ENCODE measurements at regions not wholly inside any gene's neighbourhood (a gene's known extent, or its start where the extent isn't known, plus 50 kb on each side); places are given as distances from the start of the nearest gene placed in this dataset.

DNA sequence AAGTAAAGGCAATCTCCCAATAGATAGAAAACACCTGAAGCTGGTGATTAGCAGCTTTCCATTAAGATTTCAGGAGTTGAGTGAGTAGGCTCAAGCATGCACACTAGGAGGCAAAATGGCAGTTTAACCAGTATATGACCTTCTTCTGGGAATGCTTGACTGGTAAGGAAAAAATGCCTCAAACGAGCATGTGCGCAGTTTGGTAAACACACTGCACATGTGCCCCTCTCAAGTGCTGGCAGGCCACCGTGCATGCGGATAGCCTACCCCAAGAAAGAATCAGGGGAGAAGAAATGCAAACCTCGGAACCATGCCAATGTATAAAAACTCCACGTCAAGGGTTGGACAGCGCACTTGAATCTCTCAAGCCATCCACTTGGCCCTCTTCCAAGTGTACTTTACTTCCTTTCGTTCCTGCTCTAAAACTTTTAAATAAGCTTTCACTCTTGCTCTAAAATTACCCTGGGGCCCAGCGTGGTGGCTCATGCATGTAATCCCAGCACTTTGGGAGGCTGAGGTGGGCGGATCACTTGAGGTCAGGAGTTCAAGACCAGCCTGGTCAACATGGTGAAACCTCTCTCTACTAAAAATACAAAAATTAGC is 98.8 kb upstream of the CDK1 start:
- H3K79me2 ChIP-seq (ENCODE audit: low read length), result no peaks in the 10 kb centered on the region
- intact Hi-C loops (cut with micrococcal nuclease), result no loop called here
- no peaks in the 10 kb centered on the region for H3F3A ChIP-seq (ENCODE audit: low read length, unreplicated experiment)
- no peak overlapping the region for H3K27ac ChIP-seq (ENCODE audit: low read length)
- no TSS peak for BruUV-seq (replicated peaks)
- ATAC-seq (no peak), DNase-seq (no peak)
- H3K9me3 ChIP-seq (ENCODE audit: low read length), result no peaks in the 10 kb centered on the region
- H3K4me1 ChIP-seq (ENCODE audit: insufficient read depth, low read length), result no peaks in the 10 kb centered on the region; the same call in 1 of the 2 replicates
- H3K36me3 ChIP-seq (ENCODE audit: low read depth, low read length), result no peaks in the 10 kb centered on the region
- no peak overlapping the region for H2AFZ ChIP-seq (ENCODE audit: low read length)
- no peak overlapping the region for H3K9ac ChIP-seq (ENCODE audit: low read length)
- no peak overlapping the region for H3K4me3 ChIP-seq (ENCODE audit: low read length)
- H4K20me1 ChIP-seq (ENCODE audit: low read length), result no peaks in the 10 kb centered on the region
- no peak for TF ChIP-seq EZH2 (IDR thresholded peaks at IDR 0.05; ENCODE audit: low read length, unreplicated experiment)
- TF ChIP-seq, protein P1, sequence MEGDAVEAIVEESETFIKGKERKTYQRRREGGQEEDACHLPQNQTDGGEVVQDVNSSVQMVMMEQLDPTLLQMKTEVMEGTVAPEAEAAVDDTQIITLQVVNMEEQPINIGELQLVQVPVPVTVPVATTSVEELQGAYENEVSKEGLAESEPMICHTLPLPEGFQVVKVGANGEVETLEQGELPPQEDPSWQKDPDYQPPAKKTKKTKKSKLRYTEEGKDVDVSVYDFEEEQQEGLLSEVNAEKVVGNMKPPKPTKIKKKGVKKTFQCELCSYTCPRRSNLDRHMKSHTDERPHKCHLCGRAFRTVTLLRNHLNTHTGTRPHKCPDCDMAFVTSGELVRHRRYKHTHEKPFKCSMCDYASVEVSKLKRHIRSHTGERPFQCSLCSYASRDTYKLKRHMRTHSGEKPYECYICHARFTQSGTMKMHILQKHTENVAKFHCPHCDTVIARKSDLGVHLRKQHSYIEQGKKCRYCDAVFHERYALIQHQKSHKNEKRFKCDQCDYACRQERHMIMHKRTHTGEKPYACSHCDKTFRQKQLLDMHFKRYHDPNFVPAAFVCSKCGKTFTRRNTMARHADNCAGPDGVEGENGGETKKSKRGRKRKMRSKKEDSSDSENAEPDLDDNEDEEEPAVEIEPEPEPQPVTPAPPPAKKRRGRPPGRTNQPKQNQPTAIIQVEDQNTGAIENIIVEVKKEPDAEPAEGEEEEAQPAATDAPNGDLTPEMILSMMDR (conservative IDR thresholded peaks at IDR 0.05; ENCODE audit: low read depth, low read length), result no peak
- no peak for TF ChIP-seq EZH2phosphoT487 (IDR thresholded peaks at IDR 0.05; ENCODE audit: borderline replicate concordance, low read length)
- ChIA-PET CTCF (no interaction called here), POLR2A (ENCODE audit: unreplicated experiment) (no interaction called here)
- H3K4me2 ChIP-seq (ENCODE audit: low read length), result no peak overlapping the region
- no peaks in the 10 kb centered on the region for H3K27me3 ChIP-seq (ENCODE audit: low read length)
- no peaks in the 10 kb centered on the region for H3K9me2 ChIP-seq (replicated peaks; ENCODE audit: low read length)

DNA sequence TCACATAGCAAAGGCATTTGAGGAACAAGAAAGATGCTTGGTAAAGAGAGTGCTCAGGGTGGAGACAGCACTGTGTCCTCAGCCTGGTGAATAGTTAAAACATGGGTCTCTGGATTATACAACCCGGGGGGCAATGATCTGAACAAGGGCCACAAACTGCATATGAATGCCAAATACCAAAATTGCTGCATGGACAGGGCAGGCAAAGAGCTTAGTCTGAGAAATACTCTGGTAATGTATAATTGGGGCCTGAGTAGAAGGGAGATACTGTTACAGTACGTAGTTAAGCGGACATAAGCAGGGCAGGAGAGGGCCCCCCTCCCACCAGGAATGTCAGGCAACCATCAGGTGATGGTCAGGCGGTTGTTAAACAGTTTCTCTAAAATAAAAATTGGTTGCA is 99.3 kb upstream of the CDK1 start:
- Histone ChIP-seq H3K36me3 (ENCODE audit: low read depth, low read length) (no peaks in the 10 kb centered on the region), H3K9ac (ENCODE audit: low read length) (no peak overlapping the region), H3K4me3 (ENCODE audit: low read length) (no peak overlapping the region), H3K27me3 (ENCODE audit: low read length) (no peaks in the 10 kb centered on the region), H4K20me1 (ENCODE audit: low read length) (no peaks in the 10 kb centered on the region), H3F3A (ENCODE audit: low read length, unreplicated experiment) (no peaks in the 10 kb centered on the region), H3K79me2 (ENCODE audit: low read length) (no peaks in the 10 kb centered on the region), H3K9me2 (replicated peaks; ENCODE audit: low read length) (no peaks in the 10 kb centered on the region), H3K4me2 (ENCODE audit: low read length) (no peak overlapping the region), H2AFZ (ENCODE audit: low read length) (no peak overlapping the region), H3K9me3 (ENCODE audit: low read length) (no peaks in the 10 kb centered on the region), H3K27ac (ENCODE audit: low read length) (no peak overlapping the region), H3K4me1 (ENCODE audit: insufficient read depth, low read length) (no peaks in the 10 kb centered on the region; the same call in 1 of the 2 replicates)
- POLR2A ChIA-PET (ENCODE audit: unreplicated experiment), result no interaction called here
- DNase-seq (no peak), ATAC-seq (no peak)
- intact Hi-C loops (cut with micrococcal nuclease), result loop anchor here (1.0 kb wide), 1 partner anchor 15 kb away; no protein-coding TSS in a partner anchor
- BruUV-seq (replicated peaks), result no TSS peak
- CTCF ChIA-PET, result no interaction called here
- no peak for TF ChIP-seq EZH2phosphoT487 (IDR thresholded peaks at IDR 0.05; ENCODE audit: borderline replicate concordance, low read length)
- no peak for TF ChIP-seq EZH2 (IDR thresholded peaks at IDR 0.05; ENCODE audit: low read length, unreplicated experiment)
- TF ChIP-seq, protein P1 (conservative IDR thresholded peaks at IDR 0.05; ENCODE audit: low read depth, low read length), result no peak

- no peak for DNase-seq
- Histone ChIP-seq H3K36me3 (ENCODE audit: low read depth, low read length) (no peaks in the 10 kb centered on the region), H4K20me1 (ENCODE audit: low read length) (no peaks in the 10 kb centered on the region), H3K4me1 (ENCODE audit: insufficient read depth, low read length) (no peaks in the 10 kb centered on the region; the same call in 1 of the 2 replicates), H3K4me3 (ENCODE audit: low read length) (no peak overlapping the region), H3K9me2 (replicated peaks; ENCODE audit: low read length) (no peaks in the 10 kb centered on the region), H3K79me2 (ENCODE audit: low read length) (no peaks in the 10 kb centered on the region), H2AFZ (ENCODE audit: low read length) (no peak overlapping the region), H3K27ac (ENCODE audit: low read length) (no peak overlapping the region), H3K9ac (ENCODE audit: low read length) (no peak overlapping the region), H3F3A (ENCODE audit: low read length, unreplicated experiment) (no peaks in the 10 kb centered on the region), H3K4me2 (ENCODE audit: low read length) (no peak overlapping the region), H3K9me3 (ENCODE audit: low read length) (no peaks in the 10 kb centered on the region), H3K27me3 (ENCODE audit: low read length) (no peaks in the 10 kb centered on the region)
- TF ChIP-seq EZH2phosphoT487 (IDR thresholded peaks at IDR 0.05; ENCODE audit: borderline replicate concordance, low read length) (no peak), EZH2 (IDR thresholded peaks at IDR 0.05; ENCODE audit: low read length, unreplicated experiment) (no peak)
- TF ChIP-seq, protein P1 (conservative IDR thresholded peaks at IDR 0.05; ENCODE audit: low read depth, low read length), result no peak
- no TSS peak for BruUV-seq (replicated peaks)
- CTCF ChIA-PET, result no interaction called here
- POLR2A ChIA-PET (ENCODE audit: unreplicated experiment), result no interaction called here
- ATAC-seq, result no peak
- intact Hi-C loops (cut with micrococcal nuclease), result loop anchor here (1.0 kb wide), 1 partner anchor 13 kb away; no protein-coding TSS in a partner anchor
These were observed 100.6 kb upstream of the CDK1 start for GRCh38 chr10:60677531-60678129.

All from PC-3 (cell line).